ENCODE measurements at regions not wholly inside any gene's neighbourhood (a gene's known extent, or its start where the extent isn't known, plus 50 kb on each side); places are given as distances from the start of the nearest gene placed in this dataset.

- intact Hi-C loops (cut with DNase I): no loop called here
- ATAC-seq: no peak
Measured at GRCh38 chr19:31023038-31023437, 326.2 kb downstream of the TSHZ3 start.

DNA sequence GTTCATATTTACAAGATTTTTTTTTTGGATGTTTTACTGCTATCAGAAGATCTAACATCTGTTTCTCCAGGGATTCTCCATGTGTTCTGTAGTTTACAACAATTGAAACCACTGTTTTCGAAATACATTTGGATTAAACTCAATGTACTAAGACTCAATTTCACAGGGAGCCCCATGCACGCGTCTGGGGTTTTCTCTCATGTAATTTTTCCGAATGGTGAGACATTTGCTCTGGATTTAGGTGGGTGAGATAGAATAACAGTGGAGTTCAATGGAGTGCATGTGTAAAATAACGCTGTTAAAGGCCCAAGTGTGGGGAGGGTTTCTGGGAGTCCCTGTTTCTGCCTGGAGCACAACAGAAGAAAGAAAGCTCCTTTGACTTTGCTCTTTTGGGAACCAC lies 330.3 kb downstream of the TSHZ3 start:
- H3K36me3 ChIP-seq: no peaks in the 10 kb centered on the region
- ATAC-seq: no peak
- TF ChIP-seq, protein P1, sequence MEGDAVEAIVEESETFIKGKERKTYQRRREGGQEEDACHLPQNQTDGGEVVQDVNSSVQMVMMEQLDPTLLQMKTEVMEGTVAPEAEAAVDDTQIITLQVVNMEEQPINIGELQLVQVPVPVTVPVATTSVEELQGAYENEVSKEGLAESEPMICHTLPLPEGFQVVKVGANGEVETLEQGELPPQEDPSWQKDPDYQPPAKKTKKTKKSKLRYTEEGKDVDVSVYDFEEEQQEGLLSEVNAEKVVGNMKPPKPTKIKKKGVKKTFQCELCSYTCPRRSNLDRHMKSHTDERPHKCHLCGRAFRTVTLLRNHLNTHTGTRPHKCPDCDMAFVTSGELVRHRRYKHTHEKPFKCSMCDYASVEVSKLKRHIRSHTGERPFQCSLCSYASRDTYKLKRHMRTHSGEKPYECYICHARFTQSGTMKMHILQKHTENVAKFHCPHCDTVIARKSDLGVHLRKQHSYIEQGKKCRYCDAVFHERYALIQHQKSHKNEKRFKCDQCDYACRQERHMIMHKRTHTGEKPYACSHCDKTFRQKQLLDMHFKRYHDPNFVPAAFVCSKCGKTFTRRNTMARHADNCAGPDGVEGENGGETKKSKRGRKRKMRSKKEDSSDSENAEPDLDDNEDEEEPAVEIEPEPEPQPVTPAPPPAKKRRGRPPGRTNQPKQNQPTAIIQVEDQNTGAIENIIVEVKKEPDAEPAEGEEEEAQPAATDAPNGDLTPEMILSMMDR (IDR thresholded peaks at IDR 0.05): no peak

More at GRCh38 chr19:31023038-31023437, 326.2 kb downstream of the TSHZ3 start:
- Histone ChIP-seq H3K4me3 (no peak overlapping the region), H3K27ac (no peak overlapping the region), H3K9me3 (peaks cover 4% of the 10 kb centered on the region), H3K36me3 (no peaks in the 10 kb centered on the region), H3K27me3 (ENCODE audit: low read depth) (no peaks in the 10 kb centered on the region), H3K4me1 (no peaks in the 10 kb centered on the region)
- no peak for DNase-seq
- TF ChIP-seq, protein P1 (IDR thresholded peaks at IDR 0.05): no peak

DNA sequence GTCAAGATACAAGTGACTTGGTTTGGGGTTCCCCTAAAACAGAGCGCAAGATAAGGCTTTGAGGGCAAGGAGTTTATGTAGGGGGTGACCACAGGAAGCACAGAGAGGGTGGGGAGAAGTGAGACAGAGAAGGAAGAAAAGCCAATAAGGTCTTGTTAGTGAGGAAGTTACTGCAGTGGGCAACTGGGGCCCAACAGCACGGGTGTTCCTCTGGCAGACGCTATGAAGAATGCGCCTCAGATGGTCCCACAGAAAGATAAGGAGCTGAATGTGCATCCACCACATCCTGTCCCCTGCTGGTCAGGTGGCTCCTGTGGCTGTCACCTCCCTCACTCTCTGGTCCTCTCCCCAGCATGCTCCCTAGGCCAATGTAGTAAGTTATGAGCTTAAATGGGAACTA lies 333.5 kb downstream of the TSHZ3 start:
- H3K27me3 ChIP-seq (ENCODE audit: low read depth): no peaks in the 10 kb centered on the region
- H3K27ac ChIP-seq: no peak overlapping the region
- no peaks in the 10 kb centered on the region for H3K9me3 ChIP-seq
- ATAC-seq (no peak), DNase-seq (no peak)
- H3K4me3 ChIP-seq: no peak overlapping the region
- intact Hi-C loops (cut with DNase I): no loop called here
- TF ChIP-seq, protein P1 (IDR thresholded peaks at IDR 0.05): no peak
- no peaks in the 10 kb centered on the region for H3K36me3 ChIP-seq
- no peaks in the 10 kb centered on the region for H3K4me1 ChIP-seq

More for the DNA sequence above, 330.3 kb downstream of the TSHZ3 start:
- no peak for DNase-seq
- Histone ChIP-seq H3K4me1 (no peaks in the 10 kb centered on the region), H3K4me3 (no peak overlapping the region), H3K9me3 (no peaks in the 10 kb centered on the region), H3K27me3 (ENCODE audit: low read depth) (no peaks in the 10 kb centered on the region), H3K27ac (no peak overlapping the region)
- intact Hi-C loops (cut with DNase I): no loop called here

- ATAC-seq: no peak
- H3K27me3 ChIP-seq (ENCODE audit: low read depth): no peaks in the 10 kb centered on the region
- no peaks in the 10 kb centered on the region for H3K9me3 ChIP-seq
- intact Hi-C loops (cut with DNase I): no loop called here
- TF ChIP-seq, protein P1 (IDR thresholded peaks at IDR 0.05): no peak
- no peak overlapping the region for H3K4me3 ChIP-seq
- no peaks in the 10 kb centered on the region for H3K4me1 ChIP-seq
- no peak for DNase-seq
- H3K27ac ChIP-seq: no peak overlapping the region
- no peaks in the 10 kb centered on the region for H3K36me3 ChIP-seq
Measured at GRCh38 chr19:31014668-31015067, 334.6 kb downstream of the TSHZ3 start.

- no peak for ATAC-seq
- TF ChIP-seq, protein P1 (IDR thresholded peaks at IDR 0.05): no peak
- DNase-seq: no peak
- no peaks in the 10 kb centered on the region for H3K36me3 ChIP-seq
- H3K27ac ChIP-seq: no peak overlapping the region
- H3K27me3 ChIP-seq (ENCODE audit: low read depth): no peaks in the 10 kb centered on the region
- no peaks in the 10 kb centered on the region for H3K9me3 ChIP-seq
- H3K4me3 ChIP-seq: no peak overlapping the region
- intact Hi-C loops (cut with DNase I): no loop called here
- no peaks in the 10 kb centered on the region for H3K4me1 ChIP-seq
Measured at GRCh38 chr19:31013384-31014020, 335.7 kb downstream of the TSHZ3 start.
